ENCODE measurements at regions not wholly inside any gene's neighbourhood (a gene's known extent, or its start where the extent isn't known, plus 50 kb on each side); places are given as distances from the start of the nearest gene placed in this dataset.
"Not testable (repeated sequence)": the region's sequence is repeated elsewhere in the genome, so short reads cannot be mapped to it uniquely, and the experiment has no call there.

- intact Hi-C loops (cut with DNase I, micrococcal nuclease), result no loop called here
- no peak for TF ChIP-seq CTCF (IDR thresholded peaks at IDR 0.05)
- Histone ChIP-seq H3K4me1 (ENCODE audit: low read depth) (no peaks in the 10 kb centered on the region), H3K9me3 (no peaks in the 10 kb centered on the region), H3K36me3 (ENCODE audit: low read depth) (no peaks in the 10 kb centered on the region), H3K4me3 (no peak overlapping the region)
- DNase-seq (no peak), ATAC-seq (peak; percentile 19)
Observed at GRCh38 chr3:113377158-113377557, 64.1 kb downstream of the CFAP44 start.

GRCh38 chr3:113374078-113374477 lies 67.2 kb downstream of the CFAP44 start:
- intact Hi-C loops (cut with DNase I, micrococcal nuclease), result no loop called here
- Histone ChIP-seq H3K4me3 (no peak overlapping the region), H3K4me1 (ENCODE audit: low read depth) (no peaks in the 10 kb centered on the region), H3K9me3 (peaks cover 6% of the 10 kb centered on the region), H3K36me3 (ENCODE audit: low read depth) (no peaks in the 10 kb centered on the region)
- ATAC-seq, result no peak
- no peak for TF ChIP-seq CTCF (IDR thresholded peaks at IDR 0.05)
- no peak for DNase-seq

- ATAC-seq; H3K4me3 ChIP-seq; DNase-seq; H3K9me3 ChIP-seq; H3K36me3 ChIP-seq (ENCODE audit: low read depth); intact Hi-C loops (cut with DNase I, micrococcal nuclease); H3K4me1 ChIP-seq (ENCODE audit: low read depth): not testable (repeated sequence)
Observed at GRCh38 chr3:113366800-113367199, 74.5 kb downstream of the CFAP44 start.

- DNase-seq; H3K9me3 ChIP-seq; intact Hi-C loops (cut with DNase I, micrococcal nuclease); H3K4me1 ChIP-seq (ENCODE audit: low read depth); H3K4me3 ChIP-seq; H3K36me3 ChIP-seq (ENCODE audit: low read depth); ATAC-seq: not testable (repeated sequence)
Observed at GRCh38 chr3:113355340-113355739, 86.0 kb downstream of the CFAP44 start.

- TF ChIP-seq CTCF (IDR thresholded peaks at IDR 0.05), result no peak
- DNase-seq, result no peak
- Histone ChIP-seq H3K4me1 (ENCODE audit: low read depth) (no peaks in the 10 kb centered on the region), H3K36me3 (ENCODE audit: low read depth) (no peaks in the 10 kb centered on the region), H3K9me3 (no peaks in the 10 kb centered on the region), H3K4me3 (no peak overlapping the region)
- intact Hi-C loops (cut with DNase I, micrococcal nuclease), result no loop called here
- ATAC-seq, result peak; percentile 54
Observed at GRCh38 chr3:113354307-113354706, 87.0 kb downstream of the CFAP44 start.

- H3K4me3 ChIP-seq, result no peak overlapping the region
- no peaks in the 10 kb centered on the region for H3K9me3 ChIP-seq
- no peak for TF ChIP-seq CTCF (IDR thresholded peaks at IDR 0.05)
- DNase-seq (no peak), ATAC-seq (no peak)
- intact Hi-C loops (cut with DNase I, micrococcal nuclease), result no loop called here
- no peaks in the 10 kb centered on the region for H3K4me1 ChIP-seq (ENCODE audit: low read depth)
- H3K36me3 ChIP-seq (ENCODE audit: low read depth), result no peaks in the 10 kb centered on the region
Observed at GRCh38 chr3:113353678-113354077, 87.6 kb downstream of the CFAP44 start.

- ATAC-seq (no peak), DNase-seq (no peak)
- TF ChIP-seq CTCF (IDR thresholded peaks at IDR 0.05), result no peak
- intact Hi-C loops (cut with DNase I, micrococcal nuclease), result no loop called here
- no peaks in the 10 kb centered on the region for H3K9me3 ChIP-seq
- H3K4me1 ChIP-seq (ENCODE audit: low read depth), result peaks cover 3% of the 10 kb centered on the region
- no peaks in the 10 kb centered on the region for H3K36me3 ChIP-seq (ENCODE audit: low read depth)
- H3K4me3 ChIP-seq, result no peak overlapping the region
Observed at GRCh38 chr3:113340785-113341184, 100.5 kb downstream of the CFAP44 start.

Data from mucosa of descending colon (tissue), 3 donors.